Gastrocnemius medialis (tissue), 4 donors: ENCODE measurements at regions not wholly inside any gene's neighbourhood (a gene's known extent, or its start where the extent isn't known, plus 50 kb on each side); places are given as distances from the start of the nearest gene placed in this dataset.

Experiments used
- ATAC-seq, 2 donors: fragments of 150-250 bp; one replicate each; pipeline ENCODE4 v1.9.1; 2016
- DNase-seq, 2 donors: peaks; one replicate each; pipeline ENCODE4 v3.0.0-alpha.2; 2019
- H3K27ac ChIP-seq, 4 donors: fragments of 200-600 bp; sonication (generic); 1 replicate in 1 of 4; 2 replicates in 3 of 4; pipeline ENCODE4 v1.5.1; 2016 to 2018; ENCODE audit warnings: mild to moderate bottlenecking in 2 of 4, moderate library complexity in 1 of 4
- H3K27me3 ChIP-seq, 3 donors: fragments of 200-600 bp; sonication (generic) in 2 of 3; 1 replicate in 1 of 3; 2 replicates in 2 of 3; pipeline versions ENCODE4 v1.5.1 to v1.6.0; 2016 to 2019; ENCODE audit warnings: mild to moderate bottlenecking in 1 of 3, moderate library complexity in 1 of 3
- H3K36me3 ChIP-seq, 2 donors: fragments of 200-600 bp; sonication (generic) in 1 of 2; one replicate each; pipeline ENCODE4 v1.5.1; 2017 to 2018
- H3K4me1 ChIP-seq, 2 donors: fragments of 200-600 bp; sonication (generic) in 1 of 2; one replicate each; pipeline ENCODE4 v1.5.1; 2016 to 2017; ENCODE audit warnings: mild to moderate bottlenecking in 2 of 2
- H3K4me3 ChIP-seq, 4 donors: fragments of 200-600 bp; sonication (generic) in 3 of 4; 1 replicate in 1 of 4; 2 replicates in 3 of 4; pipeline ENCODE4 v1.5.1; 2016 to 2019; ENCODE audit warnings: mild to moderate bottlenecking in 2 of 4
- H3K9me3 ChIP-seq, 3 donors: fragments of 200-600 bp; sonication (generic) in 2 of 3; 1 replicate in 1 of 3; 2 replicates in 2 of 3; pipeline ENCODE4 v1.5.1; 2016 to 2019
- POLR2A ChIP-seq, 2 donors: fragments of 450-650 bp; IDR thresholded peaks; one replicate each; pipeline ENCODE4 v1.6.1; 2017; ENCODE audit warnings: antibody characterized with exemption in 2 of 2, mild to moderate bottlenecking in 2 of 2, moderate library complexity in 2 of 2
- in situ Hi-C, 4 donors: fragments of 200-750 bp; cut with MboI; loops; one replicate each; pipeline versions ENCODE4 v1.15.0 to v1.8.0; 2017; ENCODE audit warnings: low sequenced_read_pairs in 4 of 4
- intact Hi-C: fragments of 100-400 bp; cut with DNase I; formaldehyde crosslinking; loops from one replicate; pipeline ENCODE4 v1.15.1; 2023; ENCODE audit warnings: low total_unique reads
- TF ChIP-seq, protein P1 (sequence below), 5 experiments: fragments of 450-650 bp in 3 of 5; fragments of 200-600 bp in 2 of 5; sonication (generic) in 2 of 5; IDR thresholded peaks in 4 of 5; conservative IDR thresholded peaks in 1 of 5; 1 replicate in 4 of 5; 2 replicates in 1 of 5; pipeline ENCODE4 v1.5.1; 2016 to 2019; ENCODE audit warnings: antibody characterized with exemption in 5 of 5, mild to moderate bottlenecking in 3 of 5, moderate library complexity in 3 of 5

DNA sequence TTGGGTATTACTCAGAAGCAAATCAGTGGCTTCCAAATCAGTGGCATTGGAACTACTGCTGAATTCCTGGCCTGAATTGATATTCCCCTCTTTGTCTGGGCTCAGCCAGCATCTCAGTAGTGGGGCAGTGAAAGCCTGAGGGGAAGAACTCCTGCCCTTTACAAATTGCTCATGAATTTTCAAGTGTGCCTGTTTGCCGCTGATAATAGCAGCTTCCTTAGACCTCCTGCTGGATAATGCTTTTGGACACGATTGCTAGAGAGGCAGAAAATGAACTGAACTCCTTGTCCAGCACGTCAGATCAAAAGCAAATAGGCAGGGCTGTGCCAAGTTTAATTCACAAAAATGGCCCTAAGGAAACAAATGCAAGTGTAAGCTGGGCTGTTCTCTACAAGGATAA, 91.3 kb upstream of the GZMB start:
- TF ChIP-seq POLR2A (IDR thresholded peaks at IDR 0.05), result no peak
- TF ChIP-seq, protein P1, sequence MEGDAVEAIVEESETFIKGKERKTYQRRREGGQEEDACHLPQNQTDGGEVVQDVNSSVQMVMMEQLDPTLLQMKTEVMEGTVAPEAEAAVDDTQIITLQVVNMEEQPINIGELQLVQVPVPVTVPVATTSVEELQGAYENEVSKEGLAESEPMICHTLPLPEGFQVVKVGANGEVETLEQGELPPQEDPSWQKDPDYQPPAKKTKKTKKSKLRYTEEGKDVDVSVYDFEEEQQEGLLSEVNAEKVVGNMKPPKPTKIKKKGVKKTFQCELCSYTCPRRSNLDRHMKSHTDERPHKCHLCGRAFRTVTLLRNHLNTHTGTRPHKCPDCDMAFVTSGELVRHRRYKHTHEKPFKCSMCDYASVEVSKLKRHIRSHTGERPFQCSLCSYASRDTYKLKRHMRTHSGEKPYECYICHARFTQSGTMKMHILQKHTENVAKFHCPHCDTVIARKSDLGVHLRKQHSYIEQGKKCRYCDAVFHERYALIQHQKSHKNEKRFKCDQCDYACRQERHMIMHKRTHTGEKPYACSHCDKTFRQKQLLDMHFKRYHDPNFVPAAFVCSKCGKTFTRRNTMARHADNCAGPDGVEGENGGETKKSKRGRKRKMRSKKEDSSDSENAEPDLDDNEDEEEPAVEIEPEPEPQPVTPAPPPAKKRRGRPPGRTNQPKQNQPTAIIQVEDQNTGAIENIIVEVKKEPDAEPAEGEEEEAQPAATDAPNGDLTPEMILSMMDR (IDR thresholded peaks at IDR 0.05 in 4 of 5, conservative IDR thresholded peaks at IDR 0.05 in 1 of 5), result no peak
- no peaks in the 10 kb centered on the region for H3K36me3 ChIP-seq
- no peak overlapping the region for H3K27ac ChIP-seq
- no peak overlapping the region for H3K4me3 ChIP-seq
- no peaks in the 10 kb centered on the region for H3K27me3 ChIP-seq
- no peaks in the 10 kb centered on the region for H3K9me3 ChIP-seq
- no peak for ATAC-seq
- in situ Hi-C loops (no loop called here), intact Hi-C loops (no loop called here)
- H3K4me1 ChIP-seq, result no peaks in the 10 kb centered on the region
- DNase-seq, result no peak

DNA sequence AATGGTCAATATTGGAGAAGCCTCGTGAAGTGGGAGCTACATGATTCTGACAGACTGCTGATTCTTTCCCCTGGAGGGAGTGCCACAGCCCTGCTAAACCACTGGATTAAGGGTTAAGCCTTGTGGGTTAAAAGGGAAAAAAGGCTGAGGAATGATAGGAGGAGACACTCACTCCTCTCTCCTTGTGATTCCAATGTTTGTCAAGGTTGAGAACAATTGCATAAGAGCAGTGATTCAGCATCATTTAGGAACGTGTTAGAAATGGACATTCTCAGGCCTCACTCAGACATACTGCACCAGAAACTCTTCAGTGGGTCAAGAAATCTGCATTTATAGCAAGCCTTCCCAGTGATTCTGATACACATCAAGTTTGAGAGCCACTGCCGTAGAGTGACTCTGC, 87.8 kb upstream of the GZMB start:
- no peaks in the 10 kb centered on the region for H3K36me3 ChIP-seq
- intact Hi-C loops, result no loop called here
- ATAC-seq, result no peak
- DNase-seq, result no peak
- H3K27me3 ChIP-seq, result no peaks in the 10 kb centered on the region
- H3K9me3 ChIP-seq, result no peaks in the 10 kb centered on the region
- H3K4me3 ChIP-seq, result no peak overlapping the region
- H3K4me1 ChIP-seq, result no peaks in the 10 kb centered on the region
- H3K27ac ChIP-seq, result no peak overlapping the region
- in situ Hi-C loops, result no loop called here
- TF ChIP-seq, protein P1 (IDR thresholded peaks at IDR 0.05 in 4 of 5, conservative IDR thresholded peaks at IDR 0.05 in 1 of 5), result no peak
- no peak for TF ChIP-seq POLR2A (IDR thresholded peaks at IDR 0.05)

DNA sequence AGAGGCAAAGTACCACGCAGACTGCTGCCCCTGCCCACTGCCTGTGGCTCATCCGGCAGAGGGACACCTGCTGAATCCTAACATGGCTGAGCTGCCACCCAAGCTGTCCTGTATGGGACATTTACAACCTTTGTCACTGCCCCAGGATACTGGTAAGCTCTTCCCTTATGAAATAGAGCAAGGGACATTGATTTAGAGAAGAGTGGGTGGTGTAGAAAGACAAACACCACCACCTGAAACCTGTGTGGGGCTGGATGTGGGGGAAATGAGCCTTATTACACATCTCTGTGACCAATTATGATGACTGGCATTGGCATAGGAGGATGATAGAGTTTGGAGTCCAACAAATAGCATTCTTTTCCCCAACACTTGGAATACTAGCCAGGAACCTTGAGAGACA, 81.2 kb upstream of the GZMB start:
- in situ Hi-C loops, result no loop called here
- H3K4me1 ChIP-seq, result no peaks in the 10 kb centered on the region
- TF ChIP-seq, protein P1 (IDR thresholded peaks at IDR 0.05 in 4 of 5, conservative IDR thresholded peaks at IDR 0.05 in 1 of 5), result no peak
- TF ChIP-seq POLR2A (IDR thresholded peaks at IDR 0.05), result no peak
- H3K36me3 ChIP-seq, result no peaks in the 10 kb centered on the region
- H3K9me3 ChIP-seq, result no peaks in the 10 kb centered on the region
- intact Hi-C loops, result no loop called here
- H3K4me3 ChIP-seq, result no peak overlapping the region
- ATAC-seq, result no peak
- no peak for DNase-seq
- no peaks in the 10 kb centered on the region for H3K27me3 ChIP-seq
- no peak overlapping the region for H3K27ac ChIP-seq

DNA sequence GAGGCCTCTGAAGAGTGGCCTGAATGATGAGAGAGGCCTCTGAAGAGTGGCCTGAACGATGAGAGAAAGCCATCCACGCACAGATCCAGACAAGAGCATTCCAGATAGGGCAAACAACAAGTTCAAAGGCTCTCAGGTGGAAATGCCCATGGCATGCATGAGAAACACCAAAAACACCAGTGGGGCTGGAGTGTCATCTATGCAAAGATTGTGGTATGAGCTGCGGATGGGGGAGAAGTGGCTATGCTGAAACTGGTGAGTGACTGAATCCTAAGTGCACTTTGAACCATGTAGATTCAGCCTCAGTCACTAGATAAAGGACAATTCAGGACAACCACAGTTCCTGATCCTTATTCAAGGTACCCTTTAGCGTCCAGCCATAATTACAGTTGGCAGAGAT, 79.4 kb upstream of the GZMB start:
- TF ChIP-seq, protein P1 (IDR thresholded peaks at IDR 0.05 in 4 of 5, conservative IDR thresholded peaks at IDR 0.05 in 1 of 5), result no peak
- no peak for TF ChIP-seq POLR2A (IDR thresholded peaks at IDR 0.05)
- H3K4me3 ChIP-seq, result no peak overlapping the region
- no peaks in the 10 kb centered on the region for H3K36me3 ChIP-seq
- ATAC-seq (no peak), DNase-seq (no peak)
- intact Hi-C loops (no loop called here), in situ Hi-C loops (no loop called here)
- no peaks in the 10 kb centered on the region for H3K27me3 ChIP-seq
- H3K9me3 ChIP-seq, result no peaks in the 10 kb centered on the region
- H3K27ac ChIP-seq, result no peak overlapping the region
- H3K4me1 ChIP-seq, result no peaks in the 10 kb centered on the region

DNA sequence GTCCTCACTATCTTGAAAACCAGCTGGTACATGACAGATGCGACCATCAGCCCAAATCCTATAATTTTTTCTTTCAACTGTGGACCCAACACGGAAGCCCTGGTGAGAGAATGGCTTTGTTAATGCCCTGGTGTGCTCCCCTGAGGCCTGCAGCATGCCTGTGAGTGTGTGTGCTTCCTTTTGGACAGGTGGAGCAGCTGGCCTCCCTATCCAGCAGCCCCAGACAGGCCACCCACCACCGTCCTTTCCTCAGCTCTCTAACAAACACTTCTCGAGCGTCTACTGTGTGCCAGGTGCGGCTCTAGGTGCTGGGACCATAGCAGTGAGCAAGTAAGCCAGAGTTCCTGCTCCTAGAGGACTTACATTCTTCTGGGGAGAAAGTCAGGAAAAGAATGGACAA, 78.9 kb upstream of the GZMB start:
- Histone ChIP-seq H3K27ac (no peak overlapping the region), H3K4me1 (no peaks in the 10 kb centered on the region), H3K4me3 (no peak overlapping the region), H3K27me3 (no peaks in the 10 kb centered on the region), H3K9me3 (no peaks in the 10 kb centered on the region), H3K36me3 (no peaks in the 10 kb centered on the region)
- no peak for ATAC-seq
- TF ChIP-seq, protein P1 (IDR thresholded peaks at IDR 0.05 in 4 of 5, conservative IDR thresholded peaks at IDR 0.05 in 1 of 5), result no peak
- no peak for TF ChIP-seq POLR2A (IDR thresholded peaks at IDR 0.05)
- DNase-seq, result no peak
- in situ Hi-C loops (no loop called here), intact Hi-C loops (no loop called here)
